Cardiac fibroblast (primary cell): ENCODE measurements at regions not wholly inside any gene's neighbourhood (a gene's known extent, or its start where the extent isn't known, plus 50 kb on each side); places are given as distances from the start of the nearest gene placed in this dataset.

ENCODE experiments used
- DNase-seq, 2 donors: peaks; one replicate each; pipeline versions ENCODE4 v3.0.0 to v3.0.0-alpha.2; 2010; ENCODE audit warnings: low read depth in 2 of 2
- H3K4me3 ChIP-seq, 2 donors: replicated peaks in 1 of 2; 1 replicate in 1 of 2; 2 replicates in 1 of 2; pipeline ENCODE4 v1.5.1; 2011; ENCODE audit warnings: low read depth in 2 of 2, low read length in 2 of 2, mild to moderate bottlenecking in 2 of 2, moderate library complexity in 1 of 2
- TF ChIP-seq, protein P1 (sequence below): IDR thresholded peaks from one replicate; pipeline ENCODE4 v1.5.1; 2011; ENCODE audit warnings: low read depth, mild to moderate bottlenecking, low read length, inconsistent platforms

DNA sequence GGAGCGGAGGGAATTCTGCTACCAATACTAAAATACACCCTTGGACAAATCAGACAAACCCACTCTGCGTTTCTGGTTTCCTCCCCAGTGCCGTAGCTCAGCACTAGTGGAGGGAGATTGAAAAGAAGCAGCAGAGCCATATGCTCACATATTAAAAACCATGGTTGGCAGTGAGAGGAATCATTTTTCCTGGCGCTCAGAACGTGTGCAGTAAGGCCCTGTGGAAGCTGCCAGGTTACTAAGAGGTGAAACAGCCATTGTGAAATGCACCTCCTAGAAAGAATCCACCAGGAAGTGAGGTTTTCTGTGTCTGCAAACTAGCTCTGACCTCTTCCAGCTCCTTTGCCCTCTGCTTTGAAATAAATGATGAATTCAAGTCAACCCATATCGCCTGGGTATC lies 177.2 kb downstream of the ERCC6L2 start:
- TF ChIP-seq, protein P1, sequence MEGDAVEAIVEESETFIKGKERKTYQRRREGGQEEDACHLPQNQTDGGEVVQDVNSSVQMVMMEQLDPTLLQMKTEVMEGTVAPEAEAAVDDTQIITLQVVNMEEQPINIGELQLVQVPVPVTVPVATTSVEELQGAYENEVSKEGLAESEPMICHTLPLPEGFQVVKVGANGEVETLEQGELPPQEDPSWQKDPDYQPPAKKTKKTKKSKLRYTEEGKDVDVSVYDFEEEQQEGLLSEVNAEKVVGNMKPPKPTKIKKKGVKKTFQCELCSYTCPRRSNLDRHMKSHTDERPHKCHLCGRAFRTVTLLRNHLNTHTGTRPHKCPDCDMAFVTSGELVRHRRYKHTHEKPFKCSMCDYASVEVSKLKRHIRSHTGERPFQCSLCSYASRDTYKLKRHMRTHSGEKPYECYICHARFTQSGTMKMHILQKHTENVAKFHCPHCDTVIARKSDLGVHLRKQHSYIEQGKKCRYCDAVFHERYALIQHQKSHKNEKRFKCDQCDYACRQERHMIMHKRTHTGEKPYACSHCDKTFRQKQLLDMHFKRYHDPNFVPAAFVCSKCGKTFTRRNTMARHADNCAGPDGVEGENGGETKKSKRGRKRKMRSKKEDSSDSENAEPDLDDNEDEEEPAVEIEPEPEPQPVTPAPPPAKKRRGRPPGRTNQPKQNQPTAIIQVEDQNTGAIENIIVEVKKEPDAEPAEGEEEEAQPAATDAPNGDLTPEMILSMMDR, result no peak
- H3K4me3 ChIP-seq, result no peak overlapping the region
- DNase-seq, result no peak

- TF ChIP-seq, protein P1, result no peak
- DNase-seq, result no peak
- H3K4me3 ChIP-seq, result no peak overlapping the region
These were observed 175.9 kb downstream of the ERCC6L2 start for GRCh38 chr9:96051423-96051822.

DNA sequence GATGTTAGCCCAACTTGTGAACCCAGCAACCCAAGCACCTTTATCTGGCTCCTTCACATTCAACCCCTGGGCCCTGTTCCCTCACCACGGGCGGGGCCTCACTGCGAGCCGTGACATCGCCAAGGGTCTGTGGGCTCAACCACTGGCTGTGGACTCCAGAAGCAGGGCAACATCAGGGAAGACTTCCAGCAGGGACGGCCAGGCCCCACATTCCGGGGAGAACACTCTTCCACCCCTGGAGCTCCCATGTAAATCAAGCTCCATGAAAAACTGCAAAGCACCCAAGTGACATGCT lies 175.3 kb downstream of the ERCC6L2 start:
- no peak overlapping the region for H3K4me3 ChIP-seq
- DNase-seq, result no peak
- TF ChIP-seq, protein P1, result no peak

GRCh38 chr9:96050048-96050860 lies 174.8 kb downstream of the ERCC6L2 start:
- H3K4me3 ChIP-seq, result no peak overlapping the region
- TF ChIP-seq, protein P1, result no peak
- no peak for DNase-seq

GRCh38 chr9:96048956-96049831 lies 173.7 kb downstream of the ERCC6L2 start:
- no peak for DNase-seq
- H3K4me3 ChIP-seq, result no peak overlapping the region
- TF ChIP-seq, protein P1, result no peak

GRCh38 chr9:96048104-96048955 lies 172.8 kb downstream of the ERCC6L2 start:
- TF ChIP-seq, protein P1, result no peak
- H3K4me3 ChIP-seq, result no peak overlapping the region
- DNase-seq, result peak; percentile 25 to 40
